ENCODE measurements at regions not wholly inside any gene's neighbourhood (a gene's known extent, or its start where the extent isn't known, plus 50 kb on each side); places are given as distances from the start of the nearest gene placed in this dataset.

GRCh38 chr7:88492153-88492552 lies 185.5 kb upstream of the STEAP4 start:
- Histone ChIP-seq H3K27ac (ENCODE audit: low read depth) (no peak overlapping the region), H3K27me3 (ENCODE audit: insufficient read depth) (no peaks in the 10 kb centered on the region), H3K4me1 (ENCODE audit: insufficient read depth) (peaks cover 13% of the 10 kb centered on the region), H3K9me2 (ENCODE audit: insufficient read depth) (no peaks in the 10 kb centered on the region; the same call in 1 of the 2 replicates), H3K79me2 (replicated peaks; ENCODE audit: insufficient read depth) (no peaks in the 10 kb centered on the region), H4K20me1 (replicated peaks; ENCODE audit: insufficient read depth) (no peaks in the 10 kb centered on the region), H3K4me2 (no peak overlapping the region), H3F3A (replicated peaks; ENCODE audit: low read depth) (no peaks in the 10 kb centered on the region), H3K36me3 (ENCODE audit: insufficient read depth) (no peaks in the 10 kb centered on the region), H2AFZ (no peak overlapping the region), H3K4me3 (no peak overlapping the region)
- TF ChIP-seq, protein P1, sequence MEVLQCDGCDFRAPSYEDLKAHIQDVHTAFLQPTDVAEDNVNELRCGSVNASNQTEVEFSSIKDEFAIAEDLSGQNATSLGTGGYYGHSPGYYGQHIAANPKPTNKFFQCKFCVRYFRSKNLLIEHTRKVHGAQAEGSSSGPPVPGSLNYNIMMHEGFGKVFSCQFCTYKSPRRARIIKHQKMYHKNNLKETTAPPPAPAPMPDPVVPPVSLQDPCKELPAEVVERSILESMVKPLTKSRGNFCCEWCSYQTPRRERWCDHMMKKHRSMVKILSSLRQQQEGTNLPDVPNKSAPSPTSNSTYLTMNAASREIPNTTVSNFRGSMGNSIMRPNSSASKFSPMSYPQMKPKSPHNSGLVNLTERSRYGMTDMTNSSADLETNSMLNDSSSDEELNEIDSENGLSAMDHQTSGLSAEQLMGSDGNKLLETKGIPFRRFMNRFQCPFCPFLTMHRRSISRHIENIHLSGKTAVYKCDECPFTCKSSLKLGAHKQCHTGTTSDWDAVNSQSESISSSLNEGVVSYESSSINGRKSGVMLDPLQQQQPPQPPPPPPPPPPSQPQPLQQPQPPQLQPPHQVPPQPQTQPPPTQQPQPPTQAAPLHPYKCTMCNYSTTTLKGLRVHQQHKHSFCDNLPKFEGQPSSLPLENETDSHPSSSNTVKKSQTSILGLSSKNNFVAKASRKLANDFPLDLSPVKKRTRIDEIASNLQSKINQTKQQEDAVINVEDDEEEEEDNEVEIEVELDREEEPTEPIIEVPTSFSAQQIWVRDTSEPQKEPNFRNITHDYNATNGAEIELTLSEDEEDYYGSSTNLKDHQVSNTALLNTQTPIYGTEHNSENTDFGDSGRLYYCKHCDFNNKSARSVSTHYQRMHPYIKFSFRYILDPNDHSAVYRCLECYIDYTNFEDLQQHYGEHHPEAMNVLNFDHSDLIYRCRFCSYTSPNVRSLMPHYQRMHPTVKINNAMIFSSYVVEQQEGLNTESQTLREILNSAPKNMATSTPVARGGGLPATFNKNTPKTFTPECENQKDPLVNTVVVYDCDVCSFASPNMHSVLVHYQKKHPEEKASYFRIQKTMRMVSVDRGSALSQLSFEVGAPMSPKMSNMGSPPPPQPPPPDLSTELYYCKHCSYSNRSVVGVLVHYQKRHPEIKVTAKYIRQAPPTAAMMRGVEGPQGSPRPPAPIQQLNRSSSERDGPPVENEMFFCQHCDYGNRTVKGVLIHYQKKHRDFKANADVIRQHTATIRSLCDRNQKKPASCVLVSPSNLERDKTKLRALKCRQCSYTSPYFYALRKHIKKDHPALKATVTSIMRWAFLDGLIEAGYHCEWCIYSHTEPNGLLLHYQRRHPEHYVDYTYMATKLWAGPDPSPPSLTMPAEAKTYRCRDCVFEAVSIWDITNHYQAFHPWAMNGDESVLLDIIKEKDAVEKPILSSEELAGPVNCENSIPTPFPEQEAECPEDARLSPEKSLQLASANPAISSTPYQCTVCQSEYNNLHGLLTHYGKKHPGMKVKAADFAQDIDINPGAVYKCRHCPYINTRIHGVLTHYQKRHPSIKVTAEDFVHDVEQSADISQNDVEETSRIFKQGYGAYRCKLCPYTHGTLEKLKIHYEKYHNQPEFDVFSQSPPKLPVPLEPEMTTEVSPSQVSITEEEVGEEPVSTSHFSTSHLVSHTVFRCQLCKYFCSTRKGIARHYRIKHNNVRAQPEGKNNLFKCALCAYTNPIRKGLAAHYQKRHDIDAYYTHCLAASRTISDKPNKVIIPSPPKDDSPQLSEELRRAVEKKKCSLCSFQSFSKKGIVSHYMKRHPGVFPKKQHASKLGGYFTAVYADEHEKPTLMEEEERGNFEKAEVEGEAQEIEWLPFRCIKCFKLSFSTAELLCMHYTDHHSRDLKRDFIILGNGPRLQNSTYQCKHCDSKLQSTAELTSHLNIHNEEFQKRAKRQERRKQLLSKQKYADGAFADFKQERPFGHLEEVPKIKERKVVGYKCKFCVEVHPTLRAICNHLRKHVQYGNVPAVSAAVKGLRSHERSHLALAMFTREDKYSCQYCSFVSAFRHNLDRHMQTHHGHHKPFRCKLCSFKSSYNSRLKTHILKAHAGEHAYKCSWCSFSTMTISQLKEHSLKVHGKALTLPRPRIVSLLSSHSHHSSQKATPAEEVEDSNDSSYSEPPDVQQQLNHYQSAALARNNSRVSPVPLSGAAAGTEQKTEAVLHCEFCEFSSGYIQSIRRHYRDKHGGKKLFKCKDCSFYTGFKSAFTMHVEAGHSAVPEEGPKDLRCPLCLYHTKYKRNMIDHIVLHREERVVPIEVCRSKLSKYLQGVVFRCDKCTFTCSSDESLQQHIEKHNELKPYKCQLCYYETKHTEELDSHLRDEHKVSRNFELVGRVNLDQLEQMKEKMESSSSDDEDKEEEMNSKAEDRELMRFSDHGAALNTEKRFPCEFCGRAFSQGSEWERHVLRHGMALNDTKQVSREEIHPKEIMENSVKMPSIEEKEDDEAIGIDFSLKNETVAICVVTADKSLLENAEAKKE (CRISPR knock-in tag; IDR thresholded peaks at IDR 0.05), result no peak
- TF ChIP-seq, protein P2, sequence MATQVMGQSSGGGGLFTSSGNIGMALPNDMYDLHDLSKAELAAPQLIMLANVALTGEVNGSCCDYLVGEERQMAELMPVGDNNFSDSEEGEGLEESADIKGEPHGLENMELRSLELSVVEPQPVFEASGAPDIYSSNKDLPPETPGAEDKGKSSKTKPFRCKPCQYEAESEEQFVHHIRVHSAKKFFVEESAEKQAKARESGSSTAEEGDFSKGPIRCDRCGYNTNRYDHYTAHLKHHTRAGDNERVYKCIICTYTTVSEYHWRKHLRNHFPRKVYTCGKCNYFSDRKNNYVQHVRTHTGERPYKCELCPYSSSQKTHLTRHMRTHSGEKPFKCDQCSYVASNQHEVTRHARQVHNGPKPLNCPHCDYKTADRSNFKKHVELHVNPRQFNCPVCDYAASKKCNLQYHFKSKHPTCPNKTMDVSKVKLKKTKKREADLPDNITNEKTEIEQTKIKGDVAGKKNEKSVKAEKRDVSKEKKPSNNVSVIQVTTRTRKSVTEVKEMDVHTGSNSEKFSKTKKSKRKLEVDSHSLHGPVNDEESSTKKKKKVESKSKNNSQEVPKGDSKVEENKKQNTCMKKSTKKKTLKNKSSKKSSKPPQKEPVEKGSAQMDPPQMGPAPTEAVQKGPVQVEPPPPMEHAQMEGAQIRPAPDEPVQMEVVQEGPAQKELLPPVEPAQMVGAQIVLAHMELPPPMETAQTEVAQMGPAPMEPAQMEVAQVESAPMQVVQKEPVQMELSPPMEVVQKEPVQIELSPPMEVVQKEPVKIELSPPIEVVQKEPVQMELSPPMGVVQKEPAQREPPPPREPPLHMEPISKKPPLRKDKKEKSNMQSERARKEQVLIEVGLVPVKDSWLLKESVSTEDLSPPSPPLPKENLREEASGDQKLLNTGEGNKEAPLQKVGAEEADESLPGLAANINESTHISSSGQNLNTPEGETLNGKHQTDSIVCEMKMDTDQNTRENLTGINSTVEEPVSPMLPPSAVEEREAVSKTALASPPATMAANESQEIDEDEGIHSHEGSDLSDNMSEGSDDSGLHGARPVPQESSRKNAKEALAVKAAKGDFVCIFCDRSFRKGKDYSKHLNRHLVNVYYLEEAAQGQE (IDR thresholded peaks at IDR 0.05; ENCODE audit: unreplicated experiment), result no peak
- TF ChIP-seq ZNF331 (CRISPR knock-in tag; IDR thresholded peaks at IDR 0.05; ENCODE audit: low read depth), result no peak
- no peak for TF ChIP-seq POLR2AphosphoS5 (IDR thresholded peaks at IDR 0.05; ENCODE audit: low read depth)
- TF ChIP-seq EZH2phosphoT487 (IDR thresholded peaks at IDR 0.05; ENCODE audit: unreplicated experiment), result no peak
- no peak for TF ChIP-seq STAT1 (IDR thresholded peaks at IDR 0.05; ENCODE audit: unreplicated experiment)
- TF ChIP-seq EZH2 (IDR thresholded peaks at IDR 0.05; ENCODE audit: low read depth, unreplicated experiment), result no peak
- no peak for TF ChIP-seq CREB1 (CRISPR knock-in tag; IDR thresholded peaks at IDR 0.05; ENCODE audit: low read depth)
- no peak for TF ChIP-seq ZNF114 (CRISPR knock-in tag; IDR thresholded peaks at IDR 0.05)
- TF ChIP-seq CTCF (conservative IDR thresholded peaks at IDR 0.05; ENCODE audit: low read depth in 2 of 2), result no peak
- TF ChIP-seq NANOG (IDR thresholded peaks at IDR 0.05; ENCODE audit: borderline replicate concordance), result no peak
- TF ChIP-seq, protein P3, sequence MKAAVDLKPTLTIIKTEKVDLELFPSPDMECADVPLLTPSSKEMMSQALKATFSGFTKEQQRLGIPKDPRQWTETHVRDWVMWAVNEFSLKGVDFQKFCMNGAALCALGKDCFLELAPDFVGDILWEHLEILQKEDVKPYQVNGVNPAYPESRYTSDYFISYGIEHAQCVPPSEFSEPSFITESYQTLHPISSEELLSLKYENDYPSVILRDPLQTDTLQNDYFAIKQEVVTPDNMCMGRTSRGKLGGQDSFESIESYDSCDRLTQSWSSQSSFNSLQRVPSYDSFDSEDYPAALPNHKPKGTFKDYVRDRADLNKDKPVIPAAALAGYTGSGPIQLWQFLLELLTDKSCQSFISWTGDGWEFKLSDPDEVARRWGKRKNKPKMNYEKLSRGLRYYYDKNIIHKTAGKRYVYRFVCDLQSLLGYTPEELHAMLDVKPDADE (IDR thresholded peaks at IDR 0.05), result no peak
- no peak for TF ChIP-seq JUNB (IDR thresholded peaks at IDR 0.05; ENCODE audit: unreplicated experiment)
- no peak for DNase-seq (ENCODE audit: low spot score)
- Mint-ChIP-seq H3K4me3 (no peak overlapping the region), H3K4me1 (peaks cover 17% of the 10 kb centered on the region; the same call in 2 of the 3 replicates), H3K9me3 (no peaks in the 10 kb centered on the region), H3K36me3 (ENCODE audit: low read depth) (no peaks in the 10 kb centered on the region), H3K27me3 (ENCODE audit: insufficient read depth, low read depth, poor library complexity) (no peaks in the 10 kb centered on the region), H3K27ac (no peak overlapping the region)
- no peak for ATAC-seq
